ENCODE measurements at regions not wholly inside any gene's neighbourhood (a gene's known extent, or its start where the extent isn't known, plus 50 kb on each side); places are given as distances from the start of the nearest gene placed in this dataset.

DNA sequence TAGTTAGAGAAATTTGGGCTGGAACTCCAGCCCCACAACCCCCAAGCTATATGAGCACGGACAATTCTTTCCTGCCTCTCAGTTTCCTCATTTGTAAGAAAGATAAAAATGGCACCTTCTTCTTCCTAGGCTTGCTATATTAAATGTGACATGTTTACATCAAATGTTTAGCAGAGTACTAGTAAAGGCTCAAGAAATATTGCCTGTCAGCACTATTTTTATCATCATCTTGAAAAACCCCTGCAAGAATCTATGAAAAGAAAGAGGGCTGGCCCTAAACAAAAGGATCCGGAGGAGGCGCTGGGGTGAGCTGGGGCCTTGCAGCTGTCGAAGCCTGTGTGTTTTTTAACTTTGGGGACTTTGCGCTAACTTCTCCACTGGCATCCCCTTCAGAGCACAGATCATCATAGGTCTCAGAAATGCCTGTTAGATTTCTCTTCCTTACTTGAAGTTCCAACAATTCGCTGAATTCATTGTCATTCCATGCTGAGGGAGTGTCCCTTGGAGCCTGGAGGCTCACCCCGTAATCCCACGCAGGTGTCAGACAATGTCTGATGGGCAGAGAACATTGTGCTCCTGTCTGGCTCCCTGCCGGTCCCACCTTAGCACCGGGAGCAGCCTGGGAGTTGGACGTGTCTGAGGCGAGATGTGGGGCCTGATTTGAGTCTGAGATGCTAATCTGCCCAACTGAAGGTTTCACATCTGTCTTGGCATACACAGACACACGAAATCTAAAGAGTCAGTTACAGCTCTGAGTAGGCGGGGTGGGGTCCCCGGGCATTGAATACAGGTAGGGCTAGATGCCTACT, 206.8 kb downstream of the NUAK1 start:
- Histone ChIP-seq H3K9ac (ENCODE audit: low read length) (no peak overlapping the region), H3K9me3 (ENCODE audit: low read length) (no peaks in the 10 kb centered on the region), H2AFZ (ENCODE audit: low read length) (no peak overlapping the region), H3K27me3 (ENCODE audit: insufficient read depth, low read length) (no peaks in the 10 kb centered on the region), H3K4me1 (ENCODE audit: insufficient read depth, low read length, severe bottlenecking) (no peaks in the 10 kb centered on the region), H3K79me2 (ENCODE audit: insufficient read depth, low read length) (no peaks in the 10 kb centered on the region), H3K27ac (ENCODE audit: low read depth, low read length, poor library complexity, severe bottlenecking) (no peak overlapping the region), H3K4me2 (ENCODE audit: low read length) (no peak overlapping the region), H3F3A (ENCODE audit: insufficient read depth, low read length) (no peaks in the 10 kb centered on the region), H3K9me2 (ENCODE audit: low read depth, low read length) (no peaks in the 10 kb centered on the region), H3K4me3 (ENCODE audit: low read depth, low read length, poor library complexity, severe bottlenecking) (no peak overlapping the region), H4K20me1 (ENCODE audit: insufficient read depth, low read length) (no peaks in the 10 kb centered on the region), H3K36me3 (ENCODE audit: insufficient read depth, low read length) (no peaks in the 10 kb centered on the region)
- TF ChIP-seq EZH2 (IDR thresholded peaks at IDR 0.05; ENCODE audit: borderline replicate concordance, low read length) (no peak), CTCF (IDR thresholded peaks at IDR 0.05; ENCODE audit: low read length) (no peak)

DNA sequence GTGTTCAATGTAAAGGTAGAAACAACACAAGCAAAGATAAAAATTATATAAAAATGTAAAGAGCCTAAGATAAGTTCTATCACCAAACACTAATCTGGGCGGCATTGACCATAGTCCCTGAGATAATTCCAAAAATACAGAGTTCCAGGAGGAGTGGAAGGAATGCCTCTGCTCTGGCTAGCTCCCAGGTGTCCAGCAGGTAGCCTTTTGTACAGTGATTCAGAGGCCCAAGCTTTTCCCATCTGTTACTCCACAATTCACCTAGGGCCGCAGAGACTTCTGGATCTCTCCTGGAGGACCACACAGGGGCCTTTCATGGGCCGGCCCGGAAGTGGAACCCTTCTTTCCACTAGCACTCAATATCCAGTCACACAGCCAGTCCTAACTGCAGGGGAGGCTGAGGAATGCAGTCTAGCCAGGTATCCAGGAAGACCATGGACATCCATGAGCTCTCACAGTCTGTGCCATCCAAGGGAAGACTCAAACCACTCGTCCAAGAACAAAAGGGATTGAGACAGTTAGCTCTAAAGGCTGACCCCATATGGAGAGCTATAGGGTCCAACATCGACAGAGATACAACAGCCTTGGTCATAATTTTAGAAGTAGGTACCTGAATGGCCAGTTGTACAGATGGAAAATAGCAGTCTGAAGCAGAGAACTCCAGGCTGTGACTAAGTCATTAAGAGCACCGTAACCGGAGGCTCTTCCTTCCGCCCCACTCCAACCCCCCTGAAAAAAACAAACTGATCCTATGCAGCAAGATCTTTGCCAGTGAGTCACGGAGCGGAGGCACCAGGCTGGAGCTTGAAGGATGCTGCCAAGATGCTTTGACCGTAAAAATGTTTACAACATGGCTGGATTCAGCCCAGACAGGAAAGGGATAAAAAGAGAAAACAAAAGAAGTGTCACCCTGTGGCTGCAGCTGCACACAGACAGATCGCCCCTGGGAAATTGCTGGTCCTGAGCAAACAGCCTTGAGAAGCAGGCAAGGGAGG, 204.8 kb downstream of the NUAK1 start:
- no peak for TF ChIP-seq CTCF (IDR thresholded peaks at IDR 0.05; ENCODE audit: low read length)
- TF ChIP-seq EZH2 (IDR thresholded peaks at IDR 0.05; ENCODE audit: borderline replicate concordance, low read length): no peak
- Histone ChIP-seq H3K4me1 (ENCODE audit: insufficient read depth, low read length, severe bottlenecking) (no peaks in the 10 kb centered on the region), H3K9me3 (ENCODE audit: low read length) (no peaks in the 10 kb centered on the region), H3K36me3 (ENCODE audit: insufficient read depth, low read length) (no peaks in the 10 kb centered on the region), H3K9me2 (ENCODE audit: low read depth, low read length) (no peaks in the 10 kb centered on the region), H3K27ac (ENCODE audit: low read depth, low read length, poor library complexity, severe bottlenecking) (no peak overlapping the region), H3K4me3 (ENCODE audit: low read depth, low read length, poor library complexity, severe bottlenecking) (no peak overlapping the region), H3K79me2 (ENCODE audit: insufficient read depth, low read length) (no peaks in the 10 kb centered on the region), H4K20me1 (ENCODE audit: insufficient read depth, low read length) (no peaks in the 10 kb centered on the region), H3K9ac (ENCODE audit: low read length) (no peak overlapping the region), H3F3A (ENCODE audit: insufficient read depth, low read length) (no peaks in the 10 kb centered on the region), H3K27me3 (ENCODE audit: insufficient read depth, low read length) (no peaks in the 10 kb centered on the region), H2AFZ (ENCODE audit: low read length) (no peak overlapping the region), H3K4me2 (ENCODE audit: low read length) (no peak overlapping the region)

DNA sequence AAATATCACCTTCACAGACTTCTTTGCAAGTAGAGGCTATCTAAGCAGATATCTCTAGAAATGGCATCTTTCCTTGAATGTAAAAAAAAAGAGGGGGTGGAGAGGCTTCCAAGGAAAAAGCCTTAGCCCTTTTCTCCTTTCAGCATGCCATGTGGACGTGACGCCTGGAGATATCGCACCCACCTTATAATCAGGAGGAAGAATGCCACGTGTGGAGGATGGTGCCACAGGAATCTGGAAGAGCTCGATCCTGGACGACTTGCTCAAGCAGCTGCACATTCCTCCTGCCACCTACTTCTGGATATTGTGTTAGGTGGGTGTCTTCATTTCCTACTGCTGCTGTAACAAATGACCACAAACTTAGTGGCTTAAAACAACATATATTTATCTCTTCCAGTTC, 203.6 kb downstream of the NUAK1 start:
- no peaks in the 10 kb centered on the region for H3K4me1 ChIP-seq (ENCODE audit: insufficient read depth, low read length, severe bottlenecking)

More for the DNA sequence above, 203.6 kb downstream of the NUAK1 start:
- H3K9me2 ChIP-seq (ENCODE audit: low read depth, low read length): no peaks in the 10 kb centered on the region
- H3K27ac ChIP-seq (ENCODE audit: low read depth, low read length, poor library complexity, severe bottlenecking): no peak overlapping the region
- H3K4me2 ChIP-seq (ENCODE audit: low read length): no peak overlapping the region
- H3K27me3 ChIP-seq (ENCODE audit: insufficient read depth, low read length): no peaks in the 10 kb centered on the region
- H3K36me3 ChIP-seq (ENCODE audit: insufficient read depth, low read length): no peaks in the 10 kb centered on the region
- H3K9me3 ChIP-seq (ENCODE audit: low read length): no peaks in the 10 kb centered on the region
- TF ChIP-seq CTCF (IDR thresholded peaks at IDR 0.05; ENCODE audit: low read length) (no peak), EZH2 (IDR thresholded peaks at IDR 0.05; ENCODE audit: borderline replicate concordance, low read length) (no peak)
- no peak overlapping the region for H2AFZ ChIP-seq (ENCODE audit: low read length)
- no peak overlapping the region for H3K9ac ChIP-seq (ENCODE audit: low read length)
- no peaks in the 10 kb centered on the region for H4K20me1 ChIP-seq (ENCODE audit: insufficient read depth, low read length)
- H3F3A ChIP-seq (ENCODE audit: insufficient read depth, low read length): no peaks in the 10 kb centered on the region
- H3K4me3 ChIP-seq (ENCODE audit: low read depth, low read length, poor library complexity, severe bottlenecking): no peak overlapping the region
- H3K79me2 ChIP-seq (ENCODE audit: insufficient read depth, low read length): no peaks in the 10 kb centered on the region

Data from OCI-LY1 (cell line).